HG02759 (cell line): ENCODE measurements at regions not wholly inside any gene's neighbourhood (a gene's known extent, or its start where the extent isn't known, plus 50 kb on each side); places are given as distances from the start of the nearest gene placed in this dataset.
"Not testable (repeated sequence)": the region's sequence is repeated elsewhere in the genome, so short reads cannot be mapped to it uniquely, and the experiment has no call there.

Experiments
- ATAC-seq: cut with Tn5 transposase; IDR thresholded peaks from one replicate; pipeline ENCODE4 v1.9.1; 2021; ENCODE audit warnings: mild to moderate bottlenecking, moderate library complexity; ENCODE audit not compliant: unreplicated experiment

DNA sequence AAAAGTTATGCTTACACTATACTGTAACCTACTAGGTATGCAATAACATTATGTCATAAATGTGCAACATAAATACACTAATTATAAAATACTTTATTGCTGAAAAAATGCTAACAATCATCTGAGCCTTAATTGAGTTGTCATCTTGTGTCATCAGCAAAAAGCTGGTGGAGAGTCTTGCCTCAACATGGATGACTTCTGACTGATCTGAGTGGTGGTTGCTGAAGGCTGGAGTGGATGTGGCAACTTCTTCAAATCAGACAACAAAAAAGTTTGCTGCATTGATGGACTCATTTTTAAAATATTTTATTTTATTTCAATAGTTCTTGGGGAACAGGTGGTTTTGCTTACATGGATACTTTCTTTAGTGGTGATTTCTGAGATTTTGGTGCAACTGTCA lies 93.9 kb upstream of the AMN1 start:
- ATAC-seq = no peak

- no peak for ATAC-seq
These were observed 92.7 kb upstream of the AMN1 start for GRCh38 chr12:31821484-31821883.

- ATAC-seq = no peak
These were observed 92.0 kb upstream of the AMN1 start for GRCh38 chr12:31820832-31821231.

- no peak for ATAC-seq
These were observed 90.6 kb upstream of the AMN1 start for GRCh38 chr12:31819427-31819826.

DNA sequence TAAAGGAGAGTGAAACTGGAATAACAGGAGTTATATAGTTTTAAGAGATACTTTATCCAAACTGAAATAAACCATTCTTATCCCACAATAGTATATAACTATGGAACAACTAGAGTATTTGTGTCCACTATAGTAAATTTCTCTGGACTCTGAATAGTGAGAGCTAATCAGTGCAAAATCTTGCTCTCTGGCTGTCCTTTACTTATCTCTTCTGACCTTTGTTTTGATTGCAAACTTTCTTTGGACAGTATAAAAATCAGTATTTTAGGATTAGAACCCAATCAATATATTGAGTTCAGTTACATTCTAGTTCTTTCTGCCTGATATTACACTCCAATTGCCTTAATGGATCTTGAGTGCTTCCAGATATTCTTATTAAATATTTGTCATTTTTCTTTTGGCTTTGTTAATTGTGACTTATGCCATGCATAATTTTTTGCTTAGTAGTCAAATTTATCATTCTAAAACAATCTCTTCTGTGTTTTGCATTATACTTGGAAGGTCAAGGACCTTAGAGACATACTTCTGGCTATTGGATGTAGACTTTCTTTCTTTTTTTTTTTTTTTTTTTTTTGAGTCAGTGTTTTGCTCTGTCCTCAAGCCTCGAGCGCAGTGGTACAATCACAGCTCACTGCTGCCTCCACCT lies 89.9 kb upstream of the AMN1 start:
- ATAC-seq = no peak

- no peak for ATAC-seq
These were observed 88.3 kb upstream of the AMN1 start for GRCh38 chr12:31817120-31817519.

DNA sequence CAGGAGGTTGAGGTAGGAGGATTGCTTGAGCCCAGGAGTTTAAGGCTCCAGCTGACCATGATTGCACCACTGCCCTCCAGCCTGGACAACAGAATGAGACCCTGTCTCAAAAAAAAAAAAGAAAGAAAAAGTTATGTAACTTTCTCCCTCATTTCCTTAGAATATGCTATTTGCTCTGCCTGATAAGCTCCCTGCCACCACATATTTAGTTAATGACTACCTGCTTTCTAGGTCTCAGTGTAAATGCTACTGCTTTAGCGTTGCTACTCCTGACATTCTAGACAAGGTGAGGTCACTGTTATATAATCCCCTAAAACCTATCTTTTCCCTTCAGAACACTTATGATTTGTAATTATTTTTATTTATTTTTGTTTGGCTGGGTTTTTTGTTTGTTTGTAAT lies 86.3 kb upstream of the AMN1 start:
- ATAC-seq = no peak

GRCh38 chr12:31813305-31813704 lies 84.5 kb upstream of the AMN1 start:
- no peak for ATAC-seq

DNA sequence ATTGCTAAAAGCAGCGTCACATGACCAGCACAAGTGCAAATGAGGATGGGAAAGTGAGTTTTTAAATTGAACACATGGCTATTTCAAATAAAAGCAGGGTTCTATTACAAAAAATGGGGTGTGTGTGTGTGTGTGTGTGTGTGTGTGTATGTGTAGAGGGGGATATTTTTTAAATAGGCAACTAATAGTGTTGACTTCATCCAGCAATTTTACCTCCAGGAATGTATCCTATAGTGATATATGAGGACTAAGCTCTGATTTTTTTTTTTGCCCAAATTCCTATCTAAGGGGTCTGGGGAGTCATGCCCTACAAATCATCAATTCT lies 78.9 kb upstream of the AMN1 start:
- ATAC-seq = no peak

DNA sequence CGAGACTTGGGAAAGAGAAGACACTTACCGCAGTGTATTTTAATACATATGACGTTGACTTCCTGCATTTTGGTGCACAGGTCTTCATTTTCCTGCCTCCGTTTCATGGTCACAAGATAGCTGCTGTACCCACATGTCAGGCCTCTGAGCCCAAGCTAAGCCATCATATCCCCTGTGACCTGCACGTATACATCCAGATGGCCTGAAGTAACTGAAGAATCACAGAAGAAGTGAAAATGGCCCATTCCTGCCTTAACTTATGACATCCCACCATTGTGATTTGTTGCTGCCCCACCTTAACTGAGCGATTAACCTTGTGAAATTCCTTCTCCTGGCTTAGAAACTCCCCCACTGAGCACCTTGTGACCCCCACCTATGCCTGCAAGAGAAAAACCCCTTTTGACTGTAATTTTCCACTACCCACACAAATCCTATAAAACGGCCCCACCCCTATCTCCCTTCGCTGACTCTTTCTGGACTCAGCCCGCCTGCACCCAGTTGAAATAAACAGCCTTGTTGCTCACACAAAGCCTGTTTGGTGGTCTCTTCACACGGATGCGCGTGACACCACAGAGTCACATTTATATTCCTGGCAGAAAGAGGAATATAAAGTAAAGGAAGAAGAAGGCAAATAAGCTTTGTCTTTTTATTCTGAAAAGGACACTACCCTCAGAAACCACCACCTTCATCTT lies 78.4 kb upstream of the AMN1 start:
- ATAC-seq = not testable (repeated sequence)

DNA sequence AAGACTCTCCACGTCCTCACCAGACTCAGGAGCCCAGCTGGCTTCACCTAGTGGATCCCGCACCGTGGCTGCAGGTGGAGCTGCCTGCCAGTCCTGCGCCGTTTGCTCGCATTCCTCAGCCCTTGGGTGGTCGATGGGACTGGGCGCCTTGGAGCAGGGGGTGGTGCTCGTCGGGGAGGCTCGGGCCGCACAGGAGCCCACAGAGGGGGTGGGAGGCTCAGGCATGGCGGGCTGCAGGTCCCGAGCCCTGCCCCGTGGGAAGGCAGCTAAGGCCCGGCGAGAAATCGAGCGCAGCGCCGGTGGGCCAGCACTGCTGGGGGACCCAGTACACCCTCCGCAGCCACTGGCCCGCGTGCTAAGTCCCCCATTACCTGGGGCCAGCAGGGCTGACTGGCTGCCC lies 76.9 kb upstream of the AMN1 start:
- ATAC-seq = not testable (repeated sequence)

DNA sequence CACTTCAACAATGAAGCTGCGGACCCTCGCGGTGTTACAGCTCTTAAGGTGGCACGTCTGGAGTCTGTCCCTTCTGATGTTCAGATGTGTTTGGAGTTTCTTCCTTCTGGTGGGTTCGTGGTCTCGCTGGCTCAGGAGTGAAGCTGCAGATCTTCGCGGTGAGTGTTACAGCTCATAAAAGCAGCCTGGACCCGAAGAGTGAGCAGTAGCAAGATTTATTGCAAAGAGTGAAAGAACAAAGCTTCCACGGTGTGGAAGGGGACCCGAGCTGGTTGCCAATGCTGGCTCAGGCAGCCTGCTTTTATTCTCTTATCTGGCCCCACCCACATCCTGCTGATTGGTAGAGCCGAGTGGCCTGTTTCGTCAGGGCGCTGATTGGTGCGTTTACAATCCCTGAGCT lies 75.9 kb upstream of the AMN1 start:
- not testable (repeated sequence) for ATAC-seq

DNA sequence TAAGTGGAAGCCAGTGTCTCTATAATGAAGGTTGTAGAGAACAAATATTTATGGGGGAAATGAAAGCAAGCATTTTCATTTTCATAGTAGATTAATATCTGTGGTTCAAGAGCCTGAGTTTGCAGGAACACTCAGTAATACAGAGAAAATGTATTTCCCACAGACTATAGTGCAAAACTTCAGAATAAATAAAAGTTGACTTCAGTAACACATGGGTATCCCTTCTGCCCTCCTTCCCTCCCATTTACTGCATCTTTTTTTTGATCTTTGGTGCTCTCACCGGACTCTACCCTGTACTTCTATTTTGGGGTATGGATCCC lies 75.3 kb upstream of the AMN1 start:
- no peak for ATAC-seq

DNA sequence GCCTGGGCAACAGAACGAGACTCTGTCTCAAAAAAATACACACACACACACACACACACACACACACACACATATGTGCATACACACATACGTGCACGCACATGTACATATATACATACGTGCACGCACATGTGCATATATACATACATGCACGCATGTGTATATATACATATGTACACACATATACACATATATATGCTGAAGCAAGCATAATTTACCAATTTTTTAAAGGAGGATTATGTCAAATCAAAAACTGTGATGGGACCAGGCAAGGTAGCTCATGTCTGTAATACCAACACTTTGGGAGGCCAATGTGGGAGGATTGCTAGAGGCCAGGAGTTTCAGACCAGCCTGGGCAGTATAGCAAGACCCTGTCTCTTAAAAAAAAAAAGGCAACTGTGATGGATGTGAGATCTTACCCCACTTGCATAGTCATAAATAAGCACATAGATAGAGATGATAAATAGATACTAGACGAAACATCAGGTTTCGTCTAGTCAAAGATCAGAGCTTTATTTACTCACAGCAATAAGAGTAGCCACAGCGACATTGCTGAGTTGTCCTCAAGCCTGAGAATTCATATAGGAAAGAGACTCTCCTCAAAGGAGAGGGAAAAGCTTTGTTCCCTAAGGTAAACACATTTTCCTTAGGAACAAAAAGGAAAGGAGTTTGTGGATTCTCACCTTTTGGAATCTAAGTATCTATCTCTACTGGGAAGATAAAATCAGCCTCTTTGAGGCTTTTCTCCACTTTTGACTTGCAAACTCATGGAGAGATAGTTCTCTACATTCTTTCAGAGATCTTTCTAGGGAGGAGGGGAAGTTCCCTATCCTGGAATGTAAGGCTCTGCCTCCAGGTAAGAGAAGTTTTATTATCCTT lies 74.7 kb upstream of the AMN1 start:
- no peak for ATAC-seq

GRCh38 chr12:31801872-31802271 lies 73.1 kb upstream of the AMN1 start:
- ATAC-seq = no peak

DNA sequence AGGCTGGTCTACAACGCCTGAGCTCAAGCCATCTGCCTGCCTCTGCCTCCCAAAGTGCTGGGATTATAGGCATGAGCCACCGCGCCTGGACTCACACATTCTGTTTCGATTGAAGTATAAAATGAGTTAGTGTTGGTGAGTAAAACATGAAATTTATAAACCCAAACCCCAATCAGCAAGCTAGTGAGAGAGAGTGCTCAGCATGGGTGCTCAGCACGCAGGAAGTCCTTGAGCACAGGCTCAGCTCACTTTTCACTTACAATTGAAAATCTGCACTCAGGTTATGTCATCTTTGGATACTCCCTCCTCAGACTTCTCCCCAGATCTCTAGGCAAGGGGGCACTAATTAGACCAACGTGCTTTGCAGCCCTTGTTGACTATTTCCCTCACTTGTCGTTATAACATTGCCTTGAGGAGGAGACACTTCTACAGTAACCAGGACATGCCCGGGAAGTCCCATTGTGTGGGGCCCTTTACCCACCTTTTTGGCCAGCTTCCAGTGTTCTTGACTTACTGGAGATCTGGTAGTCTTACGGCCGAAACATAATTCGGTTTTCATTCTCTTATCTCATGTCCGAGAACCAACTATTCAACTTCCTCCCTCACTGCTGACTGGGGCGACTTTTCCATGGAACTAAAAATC lies 68.5 kb upstream of the AMN1 start:
- ATAC-seq = no peak

DNA sequence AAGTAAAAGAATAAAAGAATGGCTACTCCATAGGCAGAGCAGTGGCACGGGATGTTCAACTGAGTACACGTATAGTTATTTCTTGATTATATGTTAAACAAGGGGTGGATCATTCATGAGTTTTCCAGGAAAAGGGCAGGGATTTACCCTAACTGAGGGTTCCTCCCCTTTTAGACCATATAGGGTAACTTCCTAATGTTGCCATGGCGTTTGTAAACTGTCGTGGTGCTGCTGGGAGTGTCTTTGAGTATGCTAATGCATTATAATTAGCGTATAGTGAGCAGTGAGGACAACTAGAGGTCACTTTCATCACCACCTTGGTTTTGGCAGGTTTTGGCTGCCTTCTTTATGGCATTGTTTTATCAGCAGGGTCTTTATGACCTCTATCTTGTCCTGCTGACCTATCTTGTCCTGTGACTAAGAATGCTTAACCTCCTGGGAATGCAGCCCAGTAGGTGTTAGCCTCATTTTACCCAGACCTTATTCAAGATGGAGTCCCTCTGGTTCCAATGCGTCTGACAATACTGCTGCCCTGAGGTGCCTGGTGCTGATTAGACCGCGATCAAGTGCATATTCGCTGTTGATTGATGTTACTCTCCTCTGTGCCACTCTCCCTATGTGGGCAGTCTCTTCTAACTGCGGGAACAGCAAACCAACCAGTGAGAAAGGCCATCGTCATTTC lies 67.6 kb upstream of the AMN1 start:
- ATAC-seq = no peak

- ATAC-seq = no peak
These were observed 65.9 kb upstream of the AMN1 start for GRCh38 chr12:31794745-31795144.

DNA sequence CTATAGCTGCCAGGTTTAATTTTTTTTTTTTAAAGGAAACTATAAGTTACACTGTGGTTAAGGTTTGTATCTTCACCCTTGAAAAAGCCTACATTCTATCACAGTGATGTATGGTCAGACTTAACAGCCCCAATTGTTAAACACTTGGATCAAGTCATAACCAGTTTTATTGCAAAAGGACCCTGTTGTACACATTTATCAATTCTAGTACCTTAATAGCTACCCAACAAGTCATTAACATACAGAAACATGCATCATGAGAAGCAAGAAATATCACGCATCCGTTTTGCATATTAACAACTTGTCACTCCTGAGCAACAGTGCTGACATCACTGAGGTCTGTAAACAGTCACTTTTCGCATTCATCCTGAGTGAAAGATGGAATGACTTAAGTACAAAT lies 62.4 kb upstream of the AMN1 start:
- ATAC-seq = not testable (repeated sequence)

- no peak for ATAC-seq
These were observed 61.9 kb upstream of the AMN1 start for GRCh38 chr12:31790759-31791158.

DNA sequence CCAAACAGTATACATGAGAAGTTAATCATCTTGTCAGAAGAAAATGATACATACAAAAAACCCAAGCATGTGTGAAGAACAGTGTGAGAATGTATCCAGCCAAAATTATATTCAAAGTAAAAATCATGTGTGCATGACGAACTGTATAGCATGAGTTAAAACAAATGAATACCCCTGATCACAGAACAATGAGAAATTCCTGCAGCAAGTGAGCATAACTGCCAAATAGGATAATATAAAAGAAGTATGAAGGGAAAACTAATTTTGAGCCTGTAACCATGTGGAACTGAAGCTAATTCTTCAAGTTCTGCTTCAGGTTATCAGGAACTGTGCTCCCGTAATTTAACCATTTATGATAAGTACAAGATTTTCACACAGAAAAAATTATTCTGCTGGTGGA lies 56.5 kb upstream of the AMN1 start:
- no peak for ATAC-seq
